ENCODE measurements at regions not wholly inside any gene's neighbourhood (a gene's known extent, or its start where the extent isn't known, plus 50 kb on each side); places are given as distances from the start of the nearest gene placed in this dataset.

- no peak for DNase-seq
Measured at GRCh38 chr11:15913261-15913660, 443.1 kb downstream of the SOX6 start.

Data from hindlimb muscle (tissue), 1 donor.